ENCODE measurements at regions not wholly inside any gene's neighbourhood (a gene's known extent, or its start where the extent isn't known, plus 50 kb on each side); places are given as distances from the start of the nearest gene placed in this dataset.

DNA sequence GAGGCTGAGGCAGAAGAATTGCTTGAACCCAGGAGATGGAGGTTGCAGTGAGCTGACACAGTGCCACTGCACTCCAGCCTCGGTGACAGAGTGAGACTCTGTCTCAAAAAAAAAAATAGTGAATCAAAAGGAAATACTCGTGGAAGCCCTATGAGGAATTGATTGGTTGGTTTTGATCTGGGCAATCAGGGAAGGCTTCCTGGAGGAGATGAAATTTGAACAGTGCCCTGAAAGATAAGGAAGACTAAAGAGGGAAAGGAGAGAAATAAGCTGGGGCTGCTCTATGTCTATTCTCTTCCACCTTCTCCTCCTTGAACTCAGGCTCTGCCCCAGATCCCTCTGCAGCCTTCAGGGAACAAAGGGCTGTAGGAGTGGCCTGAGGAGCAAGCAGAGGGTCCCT lies 54.1 kb downstream of the IRF2BPL start:
- in situ Hi-C loops (cut with HindIII; ENCODE audit: low sequenced_read_pairs) = no loop called here

DNA sequence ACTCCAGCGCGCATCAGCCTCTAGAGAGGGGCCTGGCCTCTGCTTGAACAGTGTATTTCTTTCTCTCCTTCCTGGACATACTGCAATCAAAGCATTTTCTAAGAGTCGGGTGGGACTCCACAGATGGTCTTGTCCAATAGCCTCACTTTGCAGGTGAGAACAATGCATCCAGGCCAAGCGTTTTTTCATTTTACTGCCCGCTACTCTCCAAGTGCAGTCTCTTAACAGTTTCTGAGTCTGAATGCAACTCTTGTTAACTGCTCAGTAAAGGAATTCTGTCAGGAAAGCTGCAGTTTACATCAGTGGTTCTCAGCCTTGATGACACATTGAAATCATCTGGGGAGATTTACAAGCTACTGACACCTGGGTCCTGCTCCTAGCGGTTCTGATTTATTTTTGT lies 57.0 kb downstream of the IRF2BPL start:
- in situ Hi-C loops (cut with HindIII; ENCODE audit: low sequenced_read_pairs) = no loop called here

DNA sequence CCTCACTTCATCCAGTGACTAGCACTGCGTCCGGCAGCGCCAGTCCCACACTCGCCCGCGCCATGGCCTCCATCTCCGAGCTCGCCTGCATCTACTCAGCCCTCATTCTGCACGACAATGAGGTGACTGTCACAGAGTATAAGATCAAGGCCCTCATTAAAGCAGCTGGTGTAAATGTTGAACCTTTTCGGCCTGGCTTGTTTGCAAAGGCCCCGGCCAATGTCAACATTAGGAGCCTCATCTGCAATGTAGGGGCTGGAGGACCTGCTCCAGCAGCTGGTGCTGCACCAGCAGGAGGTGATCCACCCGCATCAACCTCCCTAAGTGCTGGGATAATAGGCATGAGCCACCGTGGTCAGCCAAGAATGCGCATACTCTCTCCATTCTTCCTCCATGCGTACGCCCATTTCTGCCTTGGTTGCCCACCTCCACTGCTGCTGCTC lies 59.9 kb downstream of the IRF2BPL start:
- in situ Hi-C loops (cut with HindIII; ENCODE audit: low sequenced_read_pairs) = no loop called here

DNA sequence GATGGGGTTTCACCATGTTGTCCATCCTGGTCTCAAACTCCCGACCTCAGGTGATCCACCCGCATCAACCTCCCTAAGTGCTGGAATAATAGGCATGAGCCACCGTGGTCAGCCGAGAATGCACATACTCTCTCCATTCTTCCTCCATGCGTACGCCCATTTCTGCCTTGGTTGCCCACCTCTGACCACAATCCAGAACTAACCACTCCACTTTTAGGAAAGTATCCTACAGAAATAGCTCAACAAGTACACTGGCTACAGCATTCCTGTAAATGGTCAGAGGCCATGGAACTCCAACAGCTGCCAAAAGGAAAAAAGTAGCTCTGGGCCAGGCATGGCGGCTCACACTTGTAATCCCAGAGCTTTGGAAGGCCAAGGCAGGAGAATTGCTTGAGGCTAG lies 60.7 kb downstream of the IRF2BPL start:
- in situ Hi-C loops (cut with HindIII; ENCODE audit: low sequenced_read_pairs) = no loop called here

DNA sequence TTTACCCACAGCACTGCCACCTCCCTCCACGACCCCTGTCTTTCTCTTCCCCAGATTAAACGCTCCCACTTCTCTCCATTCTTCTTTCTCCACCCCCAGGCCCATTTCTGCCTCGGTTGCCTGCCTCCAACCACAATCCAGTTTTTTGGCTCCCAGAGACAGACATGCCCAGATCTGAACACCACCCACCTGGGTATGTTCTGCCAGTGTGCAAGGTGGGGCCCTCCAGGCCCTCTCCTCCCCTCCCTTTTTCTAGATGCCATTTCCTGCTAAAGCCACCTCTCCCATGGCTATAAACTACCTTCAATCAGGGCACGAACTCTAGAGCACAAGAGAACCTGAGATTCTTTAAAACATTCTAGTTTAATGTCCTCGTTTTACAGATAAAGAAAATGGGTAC lies 63.3 kb downstream of the IRF2BPL start:
- in situ Hi-C loops (cut with HindIII; ENCODE audit: low sequenced_read_pairs) = no loop called here

DNA sequence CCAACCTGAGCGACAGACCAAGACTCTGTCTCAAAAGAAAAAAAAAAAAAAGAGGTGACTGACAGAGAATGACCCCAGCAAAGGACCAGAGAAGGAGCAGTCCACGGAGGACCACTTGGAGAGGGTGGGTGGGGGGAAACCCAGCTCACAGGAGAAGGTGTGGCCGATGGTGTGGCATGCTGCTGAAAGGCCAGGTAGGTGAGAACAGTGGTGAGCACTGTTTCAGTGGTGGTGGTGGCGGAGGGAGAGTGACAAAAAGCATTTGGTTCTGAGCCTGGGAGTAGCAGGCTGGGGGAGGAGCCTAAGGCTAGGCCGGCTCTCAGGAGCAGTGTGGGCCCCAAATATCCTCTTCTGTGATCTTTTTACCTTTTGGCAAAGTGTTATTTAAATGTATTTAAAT lies 63.8 kb downstream of the IRF2BPL start:
- in situ Hi-C loops (cut with HindIII; ENCODE audit: low sequenced_read_pairs) = no loop called here

DNA sequence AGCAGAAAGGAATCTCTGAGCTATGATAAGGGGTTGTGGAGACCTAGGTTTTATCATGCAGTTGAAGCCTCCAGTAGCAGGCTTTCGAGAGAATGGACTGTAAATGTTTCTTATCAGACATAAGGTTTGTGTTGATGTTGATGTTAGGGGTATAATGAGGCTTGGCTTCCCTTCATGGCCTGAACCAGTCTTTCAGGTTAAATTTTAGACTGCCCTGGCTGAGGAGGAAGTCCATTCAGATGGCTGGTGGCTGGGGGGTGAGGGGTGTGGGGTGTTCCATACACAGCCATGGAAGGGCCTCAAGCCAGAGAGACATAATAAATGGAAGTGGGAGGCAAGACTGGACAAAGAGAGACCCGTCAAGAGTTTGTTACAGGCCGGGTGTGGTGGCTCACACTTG lies 65.1 kb downstream of the IRF2BPL start:
- in situ Hi-C loops (cut with HindIII; ENCODE audit: low sequenced_read_pairs) = no loop called here

DNA sequence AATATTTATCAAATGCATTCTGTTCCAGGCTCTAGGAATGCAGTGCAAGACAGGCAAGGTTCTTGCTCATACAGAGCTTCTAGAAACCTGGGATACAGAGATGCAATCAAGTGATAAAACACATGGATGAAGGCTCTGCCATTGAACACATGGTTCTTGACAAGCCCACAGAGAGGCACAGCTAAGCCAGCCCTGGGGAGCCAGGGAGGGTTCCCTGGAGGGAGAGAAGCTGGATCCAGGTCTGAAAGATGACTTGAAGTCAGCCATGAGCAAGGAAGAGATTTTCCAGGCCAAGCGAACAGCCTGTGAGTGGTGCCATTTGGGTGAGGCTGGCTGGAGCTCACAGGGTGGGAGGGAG lies 66.2 kb downstream of the IRF2BPL start:
- in situ Hi-C loops (cut with HindIII; ENCODE audit: low sequenced_read_pairs) = no loop called here

GRCh38 chr14:76961631-76962302 lies 66.7 kb downstream of the IRF2BPL start:
- in situ Hi-C loops (cut with HindIII; ENCODE audit: low sequenced_read_pairs) = no loop called here

DNA sequence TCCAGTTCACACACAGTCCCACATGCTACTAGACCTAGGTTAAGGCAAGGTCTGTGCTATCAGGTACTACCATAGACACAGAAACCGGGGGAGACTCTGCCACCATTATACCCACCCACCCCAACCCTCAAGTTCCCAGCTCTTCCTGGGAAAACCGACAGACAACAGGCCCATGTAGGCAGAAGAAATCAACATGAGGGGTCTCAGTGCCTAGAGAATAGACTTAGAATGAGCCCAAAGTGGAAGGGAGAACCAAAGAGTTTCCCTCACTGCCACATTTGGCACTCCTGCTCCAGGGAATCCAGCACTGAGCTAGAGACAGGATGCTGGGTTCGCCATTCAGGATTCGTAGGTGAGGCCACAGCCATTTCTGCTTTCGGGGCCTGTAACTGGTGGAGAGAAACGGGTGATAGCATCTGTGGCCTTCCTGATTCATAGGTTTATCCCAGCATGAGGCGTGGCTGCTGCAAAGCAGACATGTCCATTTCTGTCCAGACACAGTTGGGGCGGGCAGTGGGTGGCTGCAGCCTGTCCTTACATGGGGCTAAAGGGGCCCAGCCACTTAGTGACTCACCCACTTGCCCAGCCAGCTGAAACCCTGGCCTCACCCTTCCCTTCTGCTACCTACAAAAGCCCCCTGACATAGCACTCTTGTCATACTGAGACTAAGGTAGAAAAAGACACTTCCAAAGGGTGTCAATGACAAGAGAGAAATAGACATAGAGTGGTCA lies 69.4 kb downstream of the IRF2BPL start:
- in situ Hi-C loops (cut with HindIII; ENCODE audit: low sequenced_read_pairs) = no loop called here

- in situ Hi-C loops (cut with HindIII; ENCODE audit: low sequenced_read_pairs) = no loop called here
Observed at GRCh38 chr14:76958020-76958979, 70.2 kb downstream of the IRF2BPL start.

- in situ Hi-C loops (cut with HindIII; ENCODE audit: low sequenced_read_pairs) = no loop called here
Observed at GRCh38 chr14:76957224-76957891, 71.2 kb downstream of the IRF2BPL start.

DNA sequence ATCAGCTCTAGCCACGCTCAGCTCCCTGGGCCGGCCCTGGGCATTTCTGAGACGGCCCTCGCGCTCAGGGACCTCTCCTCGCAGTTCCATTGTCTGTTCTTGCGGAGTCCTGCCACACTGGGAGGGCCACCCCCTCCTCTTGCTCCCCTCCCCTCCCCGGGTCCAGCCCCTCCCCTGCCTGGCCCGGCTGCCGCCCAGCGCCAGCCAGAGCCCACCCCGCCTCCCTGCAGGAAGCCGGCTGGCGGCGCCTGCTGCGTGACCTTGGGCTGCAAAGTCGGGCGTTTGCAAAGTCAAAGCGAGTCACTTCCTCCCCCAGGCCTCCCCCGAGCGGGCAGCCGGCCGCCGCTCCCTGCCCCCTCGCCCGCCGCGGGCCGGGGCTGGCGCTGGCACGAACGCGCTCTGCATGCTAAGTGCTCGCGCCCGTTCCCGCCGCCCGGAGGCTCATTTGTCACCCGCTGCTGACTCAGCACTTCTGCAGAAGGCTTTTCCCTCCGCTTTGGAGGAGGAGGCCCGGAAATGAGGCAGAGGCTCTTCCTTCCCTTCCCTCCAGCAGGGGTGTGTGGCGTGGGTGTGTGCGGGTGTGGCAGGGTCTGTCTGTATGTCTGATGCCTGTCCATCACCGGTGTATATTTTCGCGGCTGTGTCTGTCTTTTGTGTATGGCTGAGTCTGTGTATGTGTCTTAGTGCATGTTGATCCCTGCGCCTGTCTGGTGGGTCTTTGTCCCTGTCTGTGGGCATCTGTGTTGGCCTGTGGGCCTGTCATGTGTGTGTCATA lies 72.0 kb downstream of the IRF2BPL start:
- in situ Hi-C loops (cut with HindIII; ENCODE audit: low sequenced_read_pairs) = no loop called here

DNA sequence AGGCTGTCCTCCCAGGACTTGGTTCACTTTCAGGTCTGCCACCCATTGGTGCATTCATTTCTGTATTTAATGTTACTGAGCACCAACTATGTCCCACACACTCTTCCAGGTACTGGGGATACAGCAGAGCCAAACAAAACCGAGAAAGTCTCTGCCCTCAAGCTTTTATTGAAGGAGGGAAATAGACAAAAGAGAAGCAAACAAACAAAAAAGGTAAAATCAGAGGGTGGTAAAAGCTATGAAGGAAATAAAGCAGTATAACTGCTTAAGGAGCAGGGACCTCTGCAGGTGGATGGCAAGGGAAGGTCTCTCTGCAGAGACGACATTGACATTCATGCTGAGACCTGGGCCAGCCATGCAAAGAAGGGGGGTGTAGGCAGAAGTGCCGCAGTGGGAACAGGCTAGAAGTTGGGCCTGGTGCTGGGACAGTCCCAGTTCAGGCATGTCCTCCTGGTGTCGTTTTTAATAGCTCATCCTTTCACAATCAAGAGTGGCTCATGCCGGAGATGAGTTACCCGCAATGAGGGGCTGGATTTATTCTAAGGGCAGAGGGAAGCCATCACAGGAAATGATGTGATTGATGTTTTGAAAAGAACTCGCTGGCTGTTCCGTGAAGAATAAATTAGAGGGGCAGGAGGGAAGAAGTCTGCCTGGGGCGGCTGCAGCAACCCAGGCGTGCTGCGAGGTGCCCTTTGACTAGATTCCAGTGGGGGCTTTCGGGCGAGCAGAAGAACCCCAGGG lies 72.8 kb downstream of the IRF2BPL start:
- in situ Hi-C loops (cut with HindIII; ENCODE audit: low sequenced_read_pairs) = no loop called here

DNA sequence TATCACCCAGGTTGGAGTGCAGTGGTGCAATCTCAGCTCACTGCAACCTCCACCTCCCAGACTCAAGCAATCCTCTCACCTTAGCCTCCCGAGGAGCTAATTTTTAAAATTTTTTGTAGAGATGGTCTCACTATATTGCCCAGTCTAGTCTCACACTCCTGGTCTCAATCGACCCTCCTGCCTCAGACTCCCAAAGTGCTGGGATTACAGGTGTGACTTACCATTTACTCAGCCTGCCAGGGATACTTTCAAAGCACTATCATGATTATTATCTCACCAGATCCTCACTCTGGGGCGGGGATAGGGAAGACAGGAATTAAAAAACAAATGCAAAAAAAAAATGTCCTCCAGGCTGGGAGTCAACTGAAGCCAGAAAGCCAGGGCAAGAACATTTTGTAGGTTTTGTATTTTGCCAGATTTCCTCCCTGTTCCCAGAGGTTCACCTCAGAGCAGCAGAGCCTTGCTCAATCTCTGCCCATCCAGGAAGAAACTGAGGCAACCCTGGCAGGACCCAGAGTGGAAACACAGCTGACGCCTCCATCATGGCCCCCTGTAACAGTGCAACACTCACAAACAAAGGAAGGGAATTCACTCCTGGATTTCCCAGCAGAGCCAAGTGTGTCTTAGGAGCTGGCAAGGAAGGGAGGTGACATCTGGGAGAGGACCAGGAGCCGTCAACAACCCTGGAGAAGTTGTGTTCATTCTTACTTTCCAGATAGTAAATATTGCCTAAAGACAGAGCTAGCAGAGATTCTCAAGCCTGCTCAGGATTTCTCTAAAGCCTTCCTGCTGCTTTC lies 73.9 kb downstream of the IRF2BPL start:
- in situ Hi-C loops (cut with HindIII; ENCODE audit: low sequenced_read_pairs) = loop anchor here (5.0 kb wide), 2 partner anchors 33 to 52 kb away; no protein-coding TSS in a partner anchor

- in situ Hi-C loops (cut with HindIII; ENCODE audit: low sequenced_read_pairs) = loop anchor here (5.0 kb wide), 2 partner anchors 34 to 51 kb away; no protein-coding TSS in a partner anchor
Observed at GRCh38 chr14:76953311-76953945, 75.1 kb downstream of the IRF2BPL start.

DNA sequence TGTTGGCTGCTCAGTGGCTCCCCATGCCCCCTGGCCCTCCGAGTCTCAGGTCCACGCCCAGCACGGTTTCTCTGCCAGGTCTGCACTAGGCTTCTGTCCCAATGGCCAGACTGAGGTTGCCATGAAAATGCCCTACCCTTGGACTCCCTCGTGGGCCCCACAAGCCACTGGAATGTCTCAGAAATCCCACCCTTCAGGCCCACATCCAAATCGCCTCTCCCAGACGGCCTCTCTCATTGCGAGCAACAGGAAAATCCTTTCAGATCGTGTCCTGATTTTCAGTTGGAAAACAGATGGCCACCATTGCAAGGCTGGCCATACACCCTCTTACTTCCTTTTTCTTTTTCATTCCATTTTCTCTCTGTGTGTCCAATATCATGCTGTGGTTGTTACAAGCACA lies 77.3 kb downstream of the IRF2BPL start:
- in situ Hi-C loops (cut with HindIII; ENCODE audit: low sequenced_read_pairs) = loop anchor here (5.0 kb wide), 2 partner anchors 36 to 49 kb away; no protein-coding TSS in a partner anchor

Data from endothelial cell of hepatic sinusoid (primary cell).